GM12878 (cell line): ENCODE measurements at regions not wholly inside any gene's neighbourhood (a gene's known extent, or its start where the extent isn't known, plus 50 kb on each side); places are given as distances from the start of the nearest gene placed in this dataset.

Experiments
- ATAC-seq: fragments of 200-7000 bp; cut with Tn5 transposase; 3 replicates; pipeline ENCODE4 v1.9.1; 2020; ENCODE audit warnings: mild to moderate bottlenecking, moderate library complexity
- BruUV-seq: library from RNA; stranded (reverse); fragments of 400-500 nt; replicated peaks from 2 replicates; lab custom pipeline; 2021; lab: Mats Ljungman, UMichigan
- CTCF ChIA-PET: fragments of 300-600 bp; sonication (Branson Sonifier 250); formaldehyde crosslinking; extraction: SDS; loops from one replicate; lab custom pipeline; 2021; ENCODE audit warnings: inconsistent platforms; lab: Yijun Ruan, JAX
- POLR2A ChIA-PET: fragments of 350-600 bp; formaldehyde crosslinking; extraction: SDS; loops from one replicate; lab custom pipeline; 2021; ENCODE audit warnings: inconsistent platforms; lab: Charles Lee
- RAD21 ChIA-PET: fragments of 300-600 bp; sonication (Branson Sonifier 250); formaldehyde crosslinking; loops from one replicate; lab custom pipeline; 2023; ENCODE audit warnings: antibody characterized with exemption; ENCODE audit not compliant: unreplicated experiment; lab: Charles Lee
- SMC1A ChIA-PET: fragments of 300-600 bp; sonication (Branson Sonifier 250); formaldehyde crosslinking; loops from one replicate; lab custom pipeline; 2023; ENCODE audit not compliant: unreplicated experiment, uncharacterized antibody; lab: Charles Lee
- DNase-seq: peaks from one replicate; pipeline ENCODE4 v3.0.0-alpha.2; 2011; ENCODE audit warnings: low read depth, low spot score
- FAIRE-seq: peaks from 3 replicates; lab custom pipeline; 2011; peaks lifted over from hg19 to GRCh38; lab: Jason Lieb, UNC
- H2AFZ ChIP-seq: 2 replicates; pipeline ENCODE4 v1.6.0; 2011; ENCODE audit warnings: low read depth, low read length, control low read depth; ENCODE audit not compliant: control insufficient read depth
- H3K27ac ChIP-seq: 2 replicates; pipeline ENCODE4 v1.5.1; 2011; ENCODE audit warnings: control low read depth; ENCODE audit not compliant: control insufficient read depth, insufficient read depth
- H3K27me3 ChIP-seq, 2 experiments: replicated peaks in 1 of 2; 2 replicates each; pipeline versions ENCODE4 v1.6.0 to v1.6.1; 2011; ENCODE audit warnings: low read length in 1 of 2; ENCODE audit not compliant: control insufficient read depth in 2 of 2, insufficient read depth in 2 of 2
- H3K36me3 ChIP-seq, 2 experiments: 2 replicates each; pipeline ENCODE4 v1.5.1; 2011; ENCODE audit warnings: low read length in 1 of 2; ENCODE audit not compliant: control insufficient read depth in 2 of 2, insufficient read depth in 2 of 2
- H3K4me1 ChIP-seq: 2 replicates; pipeline ENCODE4 v1.6.1; 2011; ENCODE audit warnings: mild to moderate bottlenecking, low read length, moderate library complexity, mixed read lengths; ENCODE audit not compliant: control insufficient read depth, insufficient read depth
- H3K4me2 ChIP-seq: 2 replicates; pipeline ENCODE4 v1.6.0; 2011; ENCODE audit warnings: control low read depth; ENCODE audit not compliant: control insufficient read depth, insufficient read depth
- H3K4me3 ChIP-seq: fragments of 200-600 bp; sonication (generic); 2 replicates; pipeline ENCODE4 v1.5.1; 2016
- H3K79me2 ChIP-seq: 2 replicates; pipeline ENCODE4 v1.6.0; 2011; ENCODE audit warnings: low read length; ENCODE audit not compliant: control insufficient read depth, insufficient read depth
- H3K9ac ChIP-seq: 2 replicates; pipeline ENCODE4 v1.8.0; 2011; ENCODE audit warnings: low read length, control low read depth, mixed read lengths; ENCODE audit not compliant: control insufficient read depth, insufficient read depth
- H3K9me3 ChIP-seq: replicated peaks from 3 replicates; pipeline ENCODE4 v1.5.1; 2011; ENCODE audit warnings: mild to moderate bottlenecking, low read length; ENCODE audit not compliant: control insufficient read depth, insufficient read depth
- H4K20me1 ChIP-seq: 2 replicates; pipeline ENCODE4 v1.6.0; 2011; ENCODE audit not compliant: control insufficient read depth, insufficient read depth
- CREB1 ChIP-seq: IDR thresholded peaks from 2 replicates; pipeline ENCODE4 v1.6.1; 2012; ENCODE audit warnings: low read depth, mild to moderate bottlenecking, inconsistent platforms
- HCFC1 ChIP-seq: fragments of 150-350 bp; IDR thresholded peaks from 2 replicates; pipeline ENCODE4 v1.6.1; 2014; ENCODE audit warnings: low read length
- KLF5 ChIP-seq: fragments of 450-650 bp; IDR thresholded peaks from 2 replicates; pipeline ENCODE4 v1.6.1; 2014; ENCODE audit warnings: mild to moderate bottlenecking; ENCODE audit not compliant: partially characterized antibody
- RFX5 ChIP-seq: IDR thresholded peaks from 2 replicates; pipeline ENCODE4 v1.6.1; 2011; ENCODE audit warnings: low read depth, low read length, improper control_type of control experiment
- SREBF2 ChIP-seq: IDR thresholded peaks from 2 replicates; pipeline ENCODE4 v1.6.1; 2012; ENCODE audit warnings: mild to moderate bottlenecking, low read length
- ZBED1 ChIP-seq: IDR thresholded peaks from 2 replicates; pipeline ENCODE4 v1.6.1; 2016; ENCODE audit warnings: borderline replicate concordance
- ZNF592 ChIP-seq: fragments of 450-650 bp; IDR thresholded peaks from 2 replicates; pipeline ENCODE4 v1.6.1; 2017; ENCODE audit warnings: mild to moderate bottlenecking, moderate library complexity
- ZNF622 ChIP-seq: fragments of 450-650 bp; IDR thresholded peaks from 2 replicates; pipeline ENCODE4 v1.6.1; 2017; ENCODE audit warnings: mild to moderate bottlenecking, inconsistent platforms
- WGBS: methylation state at CpG from one replicate; pipeline ENCODE4 v1.1.6; 2016; ENCODE audit warnings: low lambda C conversion rate; ENCODE audit not compliant: insufficient replicate concordance, insufficient coverage; ENCODE audit errors: missing lambda C conversion rate; 5-methylcytosine and 5-hydroxymethylcytosine counted together
- in situ Hi-C: fragments of 300-500 bp; cut with MboI; formaldehyde crosslinking; loops from 9 replicates; pipeline ENCODE4 v1.14.3; 2018; ENCODE audit warnings: mixed read lengths
- intact Hi-C: fragments of 100-400 bp; cut with micrococcal nuclease; formaldehyde crosslinking; loops from one replicate; pipeline ENCODE4 v1.14.2; 2022; ENCODE audit not compliant: unreplicated experiment

GRCh38 chr10:105643660-105644059, 1002.6 kb downstream of the SORCS3 start (continued):
- TF ChIP-seq ZNF592, result no peak
- TF ChIP-seq CREB1, result no peak
- TF ChIP-seq ZBED1, result no peak
- no peak for TF ChIP-seq HCFC1

GRCh38 chr10:105634281-105634680, 993.2 kb downstream of the SORCS3 start:
- no peaks in the 10 kb centered on the region for H4K20me1 ChIP-seq
- H3K36me3 ChIP-seq, result no peaks in the 10 kb centered on the region
- intact Hi-C loops, result no loop called here
- ChIA-PET POLR2A (no interaction called here), CTCF (no interaction called here), SMC1A (interaction anchor here (1.2 kb wide), 1 partner anchor 16 kb away, joined by 3 read pairs; no protein-coding TSS in a partner anchor), RAD21 (no interaction called here)
- 2% methylated on average over 3 of the region's 3 CpGs for WGBS
- H3K27ac ChIP-seq, result no peak overlapping the region
- no peak overlapping the region for H3K9ac ChIP-seq
- in situ Hi-C loops, result no loop called here
- H3K4me3 ChIP-seq, result no peak overlapping the region
- no TSS peak for BruUV-seq
- no peaks in the 10 kb centered on the region for H3K4me1 ChIP-seq
- no peak for TF ChIP-seq SREBF2
- no peak for TF ChIP-seq KLF5
- no peak for TF ChIP-seq RFX5
- no peak for TF ChIP-seq ZNF622
- DNase-seq (no peak), FAIRE-seq (no peak), ATAC-seq (no peak)
- no peaks in the 10 kb centered on the region for H3K27me3 ChIP-seq
- no peaks in the 10 kb centered on the region for H3K9me3 ChIP-seq
- H3K4me2 ChIP-seq, result no peak overlapping the region
- no peaks in the 10 kb centered on the region for H3K79me2 ChIP-seq
- no peak overlapping the region for H2AFZ ChIP-seq
